IMR-90 (cell line): ENCODE measurements at regions not wholly inside any gene's neighbourhood (a gene's known extent, or its start where the extent isn't known, plus 50 kb on each side); places are given as distances from the start of the nearest gene placed in this dataset.

Experiments
- CHD1 ChIP-seq: IDR thresholded peaks from 2 replicates; pipeline ENCODE4 v1.6.1; 2012; ENCODE audit warnings: low read depth, low read length, improper control_type of control experiment
- CTCF ChIP-seq: conservative IDR thresholded peaks from 2 replicates; pipeline ENCODE4 v1.5.1; 2012; ENCODE audit warnings: mild to moderate bottlenecking, low read depth, low read length, improper control_type of control experiment
- MAZ ChIP-seq: IDR thresholded peaks from 2 replicates; pipeline ENCODE4 v1.6.1; 2012; ENCODE audit warnings: low read depth, mild to moderate bottlenecking, low read length, improper control_type of control experiment, moderate library complexity, borderline replicate concordance
- NFE2L2 ChIP-seq: fragments of 150-350 bp; IDR thresholded peaks from 2 replicates; pipeline ENCODE4 v1.6.1; 2016; ENCODE audit warnings: low read depth, mild to moderate bottlenecking, low read length
- POLR2A ChIP-seq: IDR thresholded peaks from 2 replicates; pipeline ENCODE4 v1.6.1; 2012; ENCODE audit warnings: mild to moderate bottlenecking, low read depth, low read length
- RAD21 ChIP-seq: IDR thresholded peaks from 2 replicates; pipeline ENCODE4 v1.6.1; 2012; ENCODE audit warnings: low read length, improper control_type of control experiment
- RCOR1 ChIP-seq: IDR thresholded peaks from 2 replicates; pipeline ENCODE4 v1.6.1; 2012; ENCODE audit warnings: mild to moderate bottlenecking, low read length, improper control_type of control experiment; ENCODE audit not compliant: insufficient replicate concordance
- RFX5 ChIP-seq: IDR thresholded peaks from 2 replicates; pipeline ENCODE4 v1.8.0; 2012; ENCODE audit warnings: low read depth, mild to moderate bottlenecking, low read length, moderate library complexity
- TF ChIP-seq, protein P1 (sequence below): fragments of 150-350 bp; IDR thresholded peaks from 2 replicates; pipeline ENCODE4 v1.6.1; 2017; ENCODE audit warnings: mild to moderate bottlenecking, antibody characterized with exemption, low read length, low read depth

- TF ChIP-seq POLR2A (no peak), CTCF (no peak), RAD21 (no peak), RFX5 (no peak), RCOR1 (no peak), MAZ (no peak), CHD1 (no peak), NFE2L2 (no peak)
- TF ChIP-seq, protein P1, sequence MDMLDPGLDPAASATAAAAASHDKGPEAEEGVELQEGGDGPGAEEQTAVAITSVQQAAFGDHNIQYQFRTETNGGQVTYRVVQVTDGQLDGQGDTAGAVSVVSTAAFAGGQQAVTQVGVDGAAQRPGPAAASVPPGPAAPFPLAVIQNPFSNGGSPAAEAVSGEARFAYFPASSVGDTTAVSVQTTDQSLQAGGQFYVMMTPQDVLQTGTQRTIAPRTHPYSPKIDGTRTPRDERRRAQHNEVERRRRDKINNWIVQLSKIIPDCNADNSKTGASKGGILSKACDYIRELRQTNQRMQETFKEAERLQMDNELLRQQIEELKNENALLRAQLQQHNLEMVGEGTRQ, result no peak
These were observed 429.1 kb upstream of the NFE2L3 start for GRCh38 chr7:25722856-25723255.
